ENCODE measurements at regions not wholly inside any gene's neighbourhood (a gene's known extent, or its start where the extent isn't known, plus 50 kb on each side); places are given as distances from the start of the nearest gene placed in this dataset.
A peak's percentile ranks its signal among the peaks of the same experiment; 100 is the strongest.

- WGBS, 2 experiments (ENCODE audit: low coverage in 1 of 2, low lambda C conversion rate in 2 of 2, missing lambda C conversion rate in 2 of 2), result 63 to 71% methylated on average over 1 of the region's 1 CpG
These were observed 677.4 kb downstream of the ZNF385D start for GRCh38 chr3:21073561-21073960.

GRCh38 chr3:21067031-21067813, 683.8 kb downstream of the ZNF385D start:
- Histone ChIP-seq H3K27ac (no peak overlapping the region), H3K27me3 (replicated peaks; ENCODE audit: insufficient read depth) (no peaks in the 10 kb centered on the region), H3K4me1 (ENCODE audit: insufficient read depth) (no peaks in the 10 kb centered on the region), H2AFZ (no peak overlapping the region), H3K4me2 (ENCODE audit: unreplicated experiment) (no peak overlapping the region), H3K9me3 (ENCODE audit: low read depth) (no peaks in the 10 kb centered on the region), H3K9me2 (ENCODE audit: insufficient read depth) (no peaks in the 10 kb centered on the region), H3K4me3 (no peak overlapping the region), H3K79me2 (ENCODE audit: insufficient read depth) (no peaks in the 10 kb centered on the region), H3F3A (ENCODE audit: insufficient read depth) (no peaks in the 10 kb centered on the region), H4K20me1 (ENCODE audit: insufficient read depth) (no peaks in the 10 kb centered on the region), H3K36me3 (ENCODE audit: low read depth) (no peaks in the 10 kb centered on the region), H3K9ac (no peak overlapping the region)
- DNase-seq, result no peak
- TF ChIP-seq EZH2phosphoT487 (IDR thresholded peaks at IDR 0.05; ENCODE audit: insufficient read depth, low read depth), result no peak
- no peak for TF ChIP-seq EZH2 (IDR thresholded peaks at IDR 0.05; ENCODE audit: insufficient read depth, poor library complexity, severe bottlenecking)
- in situ Hi-C loops (cut with MboI), result no loop called here
- WGBS, 2 experiments (ENCODE audit: low coverage in 1 of 2, low lambda C conversion rate in 2 of 2, missing lambda C conversion rate in 2 of 2), result 32 to 34% methylated on average over 3 of the region's 3 CpGs

More at GRCh38 chr3:21073561-21073960, 677.4 kb downstream of the ZNF385D start:
- in situ Hi-C loops (cut with MboI), result no loop called here
- H3K9me3 ChIP-seq (ENCODE audit: low read depth), result no peaks in the 10 kb centered on the region
- DNase-seq, result no peak
- no peak overlapping the region for H3K4me3 ChIP-seq
- H3K79me2 ChIP-seq (ENCODE audit: insufficient read depth), result no peaks in the 10 kb centered on the region
- H3K9ac ChIP-seq, result no peak overlapping the region
- TF ChIP-seq EZH2phosphoT487 (IDR thresholded peaks at IDR 0.05; ENCODE audit: insufficient read depth, low read depth) (no peak), EZH2 (IDR thresholded peaks at IDR 0.05; ENCODE audit: insufficient read depth, poor library complexity, severe bottlenecking) (no peak)
- H4K20me1 ChIP-seq (ENCODE audit: insufficient read depth), result no peaks in the 10 kb centered on the region
- H3K27ac ChIP-seq, result no peak overlapping the region
- H3F3A ChIP-seq (ENCODE audit: insufficient read depth), result no peaks in the 10 kb centered on the region
- no peaks in the 10 kb centered on the region for H3K36me3 ChIP-seq (ENCODE audit: low read depth)
- H2AFZ ChIP-seq, result peak overlapping the region; percentile 10; the same call in 1 of the 2 replicates
- no peak overlapping the region for H3K4me2 ChIP-seq (ENCODE audit: unreplicated experiment)
- no peaks in the 10 kb centered on the region for H3K27me3 ChIP-seq (replicated peaks; ENCODE audit: insufficient read depth)
- H3K4me1 ChIP-seq (ENCODE audit: insufficient read depth), result no peaks in the 10 kb centered on the region
- H3K9me2 ChIP-seq (ENCODE audit: insufficient read depth), result no peaks in the 10 kb centered on the region

GRCh38 chr3:21062831-21063294, 688.1 kb downstream of the ZNF385D start:
- 10 to 14% methylated on average over 4 of the region's 4 CpGs for WGBS, 2 experiments (ENCODE audit: low coverage in 1 of 2, low lambda C conversion rate in 2 of 2, missing lambda C conversion rate in 2 of 2)
- H3K79me2 ChIP-seq (ENCODE audit: insufficient read depth), result no peaks in the 10 kb centered on the region
- in situ Hi-C loops (cut with MboI), result no loop called here
- H3K4me3 ChIP-seq, result no peak overlapping the region
- no peak overlapping the region for H3K27ac ChIP-seq
- H3K9me3 ChIP-seq (ENCODE audit: low read depth), result no peaks in the 10 kb centered on the region
- no peak overlapping the region for H3K4me2 ChIP-seq (ENCODE audit: unreplicated experiment)
- H3K27me3 ChIP-seq (replicated peaks; ENCODE audit: insufficient read depth), result no peaks in the 10 kb centered on the region
- no peak overlapping the region for H3K9ac ChIP-seq
- no peaks in the 10 kb centered on the region for H3K36me3 ChIP-seq (ENCODE audit: low read depth)
- H4K20me1 ChIP-seq (ENCODE audit: insufficient read depth), result no peaks in the 10 kb centered on the region
- H3F3A ChIP-seq (ENCODE audit: insufficient read depth), result no peaks in the 10 kb centered on the region
- DNase-seq, result peak; percentile 33
- H3K4me1 ChIP-seq (ENCODE audit: insufficient read depth), result 0 out of 2 replicates have a peak, but pooled peaks cover 5% of the 10 kb centered on the region
- no peaks in the 10 kb centered on the region for H3K9me2 ChIP-seq (ENCODE audit: insufficient read depth)
- peak overlapping the region; percentile 82 for H2AFZ ChIP-seq
- no peak for TF ChIP-seq EZH2phosphoT487 (IDR thresholded peaks at IDR 0.05; ENCODE audit: insufficient read depth, low read depth)
- TF ChIP-seq EZH2 (IDR thresholded peaks at IDR 0.05; ENCODE audit: insufficient read depth, poor library complexity, severe bottlenecking), result no peak

GRCh38 chr3:21059404-21059803, 691.6 kb downstream of the ZNF385D start:
- H3K9me3 ChIP-seq (ENCODE audit: low read depth), result no peaks in the 10 kb centered on the region
- H3F3A ChIP-seq (ENCODE audit: insufficient read depth), result no peaks in the 10 kb centered on the region
- no peaks in the 10 kb centered on the region for H4K20me1 ChIP-seq (ENCODE audit: insufficient read depth)
- 0 out of 2 replicates have a peak, but pooled peaks cover 5% of the 10 kb centered on the region for H3K4me1 ChIP-seq (ENCODE audit: insufficient read depth)
- no peaks in the 10 kb centered on the region for H3K27me3 ChIP-seq (replicated peaks; ENCODE audit: insufficient read depth)
- no peaks in the 10 kb centered on the region for H3K9me2 ChIP-seq (ENCODE audit: insufficient read depth)
- no peak overlapping the region for H3K9ac ChIP-seq
- H3K4me2 ChIP-seq (ENCODE audit: unreplicated experiment), result peak overlapping the region; percentile 40
- 5 to 8% methylated on average over 3 of the region's 3 CpGs for WGBS, 2 experiments (ENCODE audit: low coverage in 1 of 2, low lambda C conversion rate in 2 of 2, missing lambda C conversion rate in 2 of 2)
- in situ Hi-C loops (cut with MboI), result no loop called here
- no peak for TF ChIP-seq EZH2phosphoT487 (IDR thresholded peaks at IDR 0.05; ENCODE audit: insufficient read depth, low read depth)
- TF ChIP-seq EZH2 (IDR thresholded peaks at IDR 0.05; ENCODE audit: insufficient read depth, poor library complexity, severe bottlenecking), result no peak
- peak overlapping the region; percentile 74 for H2AFZ ChIP-seq
- H3K79me2 ChIP-seq (ENCODE audit: insufficient read depth), result no peaks in the 10 kb centered on the region
- no peaks in the 10 kb centered on the region for H3K36me3 ChIP-seq (ENCODE audit: low read depth)
- H3K27ac ChIP-seq, result no peak overlapping the region
- peak; percentile 30 for DNase-seq
- H3K4me3 ChIP-seq, result no peak overlapping the region
